Trophoblast cell (in vitro differentiated cells and primary cell): ENCODE measurements at regions not wholly inside any gene's neighbourhood (a gene's known extent, or its start where the extent isn't known, plus 50 kb on each side); places are given as distances from the start of the nearest gene placed in this dataset.
"Not testable (repeated sequence)": the region's sequence is repeated elsewhere in the genome, so short reads cannot be mapped to it uniquely, and the experiment has no call there.

Experiments used
- DNase-seq, 2 donors: peaks; one replicate each; pipeline ENCODE4 v3.0.0-alpha.2; 2016
- H2AFZ ChIP-seq: 2 replicates; pipeline ENCODE4 v1.6.1; 2013; ENCODE audit warnings: low read length, moderate library complexity, mild to moderate bottlenecking; ENCODE audit not compliant: insufficient read depth, poor library complexity
- H2AK5ac ChIP-seq: 2 replicates; pipeline ENCODE4 v1.6.1; 2013; ENCODE audit warnings: mild to moderate bottlenecking, low read length
- H2BK120ac ChIP-seq: 2 replicates; pipeline ENCODE4 v1.6.1; 2013; ENCODE audit warnings: low read length, mild to moderate bottlenecking, moderate library complexity; ENCODE audit not compliant: insufficient read depth, poor library complexity
- H2BK12ac ChIP-seq: 2 replicates; pipeline ENCODE4 v1.6.1; 2013; ENCODE audit warnings: mild to moderate bottlenecking, low read length, moderate library complexity
- H2BK5ac ChIP-seq: 2 replicates; pipeline ENCODE4 v1.6.1; 2013; ENCODE audit warnings: low read length, low read depth, moderate library complexity, mild to moderate bottlenecking; ENCODE audit not compliant: poor library complexity
- H3K14ac ChIP-seq: 2 replicates; pipeline ENCODE4 v1.6.1; 2013; ENCODE audit warnings: mild to moderate bottlenecking, low read length
- H3K18ac ChIP-seq: 2 replicates; pipeline ENCODE4 v1.6.1; 2013; ENCODE audit warnings: mild to moderate bottlenecking, low read length
- H3K23ac ChIP-seq: 2 replicates; pipeline ENCODE4 v1.6.1; 2013; ENCODE audit warnings: low read length
- H3K27ac ChIP-seq: 2 replicates; pipeline ENCODE4 v1.5.1; 2013; ENCODE audit warnings: low read depth, mild to moderate bottlenecking, inconsistent platforms, low read length, moderate library complexity
- H3K27me3 ChIP-seq: 2 replicates; pipeline ENCODE4 v1.6.1; 2013; ENCODE audit warnings: inconsistent platforms, mild to moderate bottlenecking, low read length, moderate library complexity; ENCODE audit not compliant: insufficient read depth
- H3K36me3 ChIP-seq, 2 experiments: 1 replicate in 1 of 2; 2 replicates in 1 of 2; pipeline ENCODE4 v1.6.1; 2013; ENCODE audit warnings: low read length in 2 of 2, mild to moderate bottlenecking in 2 of 2, moderate library complexity in 1 of 2; ENCODE audit not compliant: insufficient read depth in 2 of 2, control insufficient read depth in 1 of 2
- H3K4ac ChIP-seq: 2 replicates; pipeline ENCODE4 v1.6.1; 2013; ENCODE audit warnings: low read depth, mild to moderate bottlenecking, low read length, moderate library complexity
- H3K4me1 ChIP-seq, 2 experiments: 1 replicate in 1 of 2; 2 replicates in 1 of 2; pipeline ENCODE4 v1.6.1; 2013; ENCODE audit warnings: low read length in 2 of 2, mild to moderate bottlenecking in 2 of 2, moderate library complexity in 1 of 2; ENCODE audit not compliant: insufficient read depth in 2 of 2, control insufficient read depth in 1 of 2
- H3K4me2 ChIP-seq: 2 replicates; pipeline ENCODE4 v1.6.1; 2013; ENCODE audit warnings: inconsistent platforms, mild to moderate bottlenecking, low read length, moderate library complexity
- H3K4me3 ChIP-seq: 2 replicates; pipeline ENCODE4 v1.5.1; 2013; ENCODE audit warnings: mild to moderate bottlenecking, low read depth, low read length, inconsistent platforms
- H3K79me1 ChIP-seq: one replicate; pipeline ENCODE4 v1.6.1; 2013; ENCODE audit warnings: low read length
- H3K79me2 ChIP-seq: 2 replicates; pipeline ENCODE4 v1.6.1; 2013; ENCODE audit warnings: low read length, mild to moderate bottlenecking; ENCODE audit not compliant: control insufficient read depth, insufficient read depth, poor library complexity
- H3K9ac ChIP-seq: 2 replicates; pipeline ENCODE4 v1.6.1; 2013; ENCODE audit warnings: mild to moderate bottlenecking, low read length
- H3K9me3 ChIP-seq: 2 replicates; pipeline ENCODE4 v1.6.1; 2013; ENCODE audit warnings: low read depth, mild to moderate bottlenecking, control low read depth, inconsistent platforms, low read length; ENCODE audit not compliant: insufficient read depth
- H4K12ac ChIP-seq: 2 replicates; pipeline ENCODE4 v1.6.1; 2013; ENCODE audit warnings: low read depth, mild to moderate bottlenecking, low read length, moderate library complexity
- H4K8ac ChIP-seq: 2 replicates; pipeline ENCODE4 v1.6.1; 2013; ENCODE audit warnings: low read depth, mild to moderate bottlenecking, low read length, moderate library complexity
- H4K91ac ChIP-seq: one replicate; pipeline ENCODE4 v1.6.1; 2013; ENCODE audit warnings: low read depth, mild to moderate bottlenecking, low read length, moderate library complexity
- WGBS: extraction: QIAGEN DNeasy Blood & Tissue Kit; methylation state at CpG from one replicate; pipeline ENCODE4 v1.1.7; 2013; ENCODE audit warnings: missing lambda C conversion rate; ENCODE audit not compliant: insufficient read length, insufficient coverage; ENCODE audit errors: extremely low coverage; 5-methylcytosine and 5-hydroxymethylcytosine counted together

DNA sequence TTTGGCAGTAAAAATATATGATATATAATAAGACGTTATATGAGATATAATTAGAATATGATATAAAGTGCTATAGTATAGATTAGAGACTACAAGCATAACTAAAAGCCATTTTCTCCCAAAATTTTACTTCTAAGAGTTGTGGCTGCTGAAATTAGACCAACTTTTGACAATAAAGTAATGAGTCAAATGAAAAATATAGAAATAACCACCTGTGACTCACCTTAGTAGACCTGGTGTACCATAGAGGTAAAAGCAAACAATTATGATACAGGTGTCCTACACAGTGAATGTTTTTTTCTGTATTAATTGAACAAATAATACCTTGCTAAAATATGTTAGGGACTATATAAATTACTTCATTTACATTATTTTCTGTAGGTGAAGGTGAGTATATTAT is 482.9 kb upstream of the MAN1A1 start:
- H4K91ac ChIP-seq, result no peak overlapping the region
- no peak overlapping the region for H4K12ac ChIP-seq
- no peak overlapping the region for H2BK5ac ChIP-seq
- H2AK5ac ChIP-seq, result no peak overlapping the region
- no peaks in the 10 kb centered on the region for H3K27me3 ChIP-seq
- no peak overlapping the region for H3K27ac ChIP-seq
- H3K9me3 ChIP-seq, result no peaks in the 10 kb centered on the region
- H3K18ac ChIP-seq, result no peak overlapping the region
- no peak overlapping the region for H3K4me3 ChIP-seq
- H2AFZ ChIP-seq, result no peak overlapping the region
- DNase-seq, result no peak
- H3K4me2 ChIP-seq, result no peak overlapping the region
- H3K36me3 ChIP-seq, result no peaks in the 10 kb centered on the region
- no peak overlapping the region for H3K14ac ChIP-seq
- no CpG with 5 or more reads among the region's 1 CpG for WGBS
- H3K4ac ChIP-seq, result no peak overlapping the region
- no peak overlapping the region for H2BK12ac ChIP-seq
- H3K79me2 ChIP-seq, result no peaks in the 10 kb centered on the region
- peaks cover 7% of the 10 kb centered on the region for H3K79me1 ChIP-seq
- no peak overlapping the region for H4K8ac ChIP-seq
- H3K9ac ChIP-seq, result no peak overlapping the region
- no peak overlapping the region for H2BK120ac ChIP-seq
- H3K4me1 ChIP-seq, result peaks cover 7 to 9% of the 10 kb centered on the region in 2 experiments
- no peak overlapping the region for H3K23ac ChIP-seq

DNA sequence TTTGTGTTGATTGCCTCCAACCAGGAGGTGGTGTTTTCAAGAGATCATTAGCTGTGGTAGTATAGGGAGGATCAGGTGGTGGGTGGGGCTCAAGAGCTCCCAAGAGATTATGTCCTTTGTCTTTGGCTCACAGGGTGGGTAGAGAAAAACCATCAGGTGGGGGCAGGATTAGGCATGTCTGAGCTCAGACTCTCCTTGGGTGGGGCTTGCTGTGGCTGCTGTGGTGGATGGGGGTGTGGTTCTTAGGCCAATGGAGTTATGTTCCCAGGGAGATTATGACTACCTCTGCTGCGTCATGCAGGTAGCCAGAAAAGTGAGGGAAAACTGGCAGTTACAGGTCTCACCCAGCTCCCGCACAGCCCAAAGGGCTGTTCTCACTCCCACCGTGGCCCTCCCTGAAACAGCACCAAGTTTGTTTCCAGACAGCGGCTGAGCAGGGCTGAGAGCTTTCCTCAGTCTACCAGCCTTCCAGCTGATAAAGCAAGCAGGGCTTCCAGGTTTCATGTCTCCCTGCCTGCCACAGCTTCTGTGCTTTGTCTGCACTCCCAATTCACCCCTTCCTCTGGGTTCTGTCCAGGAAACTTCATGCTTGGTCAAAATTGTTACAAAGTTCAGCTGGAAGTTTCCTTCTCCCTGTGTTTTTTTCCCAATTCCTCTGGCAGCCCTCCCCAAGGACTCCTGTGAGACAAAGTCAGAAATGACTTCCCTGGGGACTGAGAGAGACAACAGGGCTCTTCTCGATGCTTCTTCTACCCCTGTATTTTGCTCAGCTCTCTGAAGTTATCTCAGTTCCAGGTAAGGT is 481.1 kb upstream of the MAN1A1 start:
- Histone ChIP-seq H2BK120ac (peak overlapping the region; percentile 92), H3K9ac (no peak overlapping the region), H3K27ac (peak overlapping the region; percentile 52), H4K12ac (no peak overlapping the region), H3K36me3 (no peaks in the 10 kb centered on the region), H2AFZ (peak overlapping the region; percentile 23), H3K4ac (no peak overlapping the region), H4K8ac (peak overlapping the region; percentile 73), H3K27me3 (no peaks in the 10 kb centered on the region), H3K79me1 (peaks cover 7% of the 10 kb centered on the region), H2BK5ac (peak overlapping the region; percentile 37), H2AK5ac (no peak overlapping the region), H3K4me1 (peaks cover 7 to 9% of the 10 kb centered on the region in 2 experiments), H3K18ac (peak overlapping the region; percentile 66), H3K23ac (no peak overlapping the region), H3K9me3 (no peaks in the 10 kb centered on the region), H4K91ac (peak overlapping the region; percentile 89), H3K4me3 (no peak overlapping the region), H3K4me2 (no peak overlapping the region), H2BK12ac (peak overlapping the region; percentile 7), H3K14ac (peak overlapping the region; percentile 52), H3K79me2 (no peaks in the 10 kb centered on the region)
- no CpG with 5 or more reads among the region's 5 CpGs for WGBS
- DNase-seq, result no peak

DNA sequence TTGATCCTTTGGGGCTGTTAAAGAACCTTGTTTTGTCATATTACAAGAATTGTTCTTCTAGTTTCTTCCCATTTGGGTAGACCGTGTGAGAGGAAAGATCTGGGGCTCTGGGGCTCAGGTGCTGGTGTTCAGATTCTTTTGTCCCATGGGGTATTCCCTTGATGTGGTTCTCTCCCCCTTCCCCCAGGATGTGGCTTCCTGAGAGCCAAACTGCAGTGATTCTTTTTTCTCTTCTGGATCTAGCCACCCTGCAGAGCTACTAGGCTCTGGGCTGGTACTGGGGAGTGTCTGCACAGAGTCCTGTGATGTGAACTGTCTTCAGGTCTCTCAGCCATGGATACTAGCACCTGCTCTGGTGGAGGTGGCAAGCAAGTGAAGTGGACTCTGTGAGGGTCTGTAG is 480.5 kb upstream of the MAN1A1 start:
- no peaks in the 10 kb centered on the region for H3K36me3 ChIP-seq
- no peak overlapping the region for H3K9ac ChIP-seq
- no peak overlapping the region for H3K4me2 ChIP-seq
- peaks cover 7 to 9% of the 10 kb centered on the region in 2 experiments for H3K4me1 ChIP-seq
- no peak for DNase-seq
- peak overlapping the region; percentile 80 for H2BK5ac ChIP-seq
- peak overlapping the region; percentile 89 for H4K91ac ChIP-seq
- peak overlapping the region; percentile 75 for H3K14ac ChIP-seq
- no peaks in the 10 kb centered on the region for H3K27me3 ChIP-seq
- peak overlapping the region; percentile 61 for H3K18ac ChIP-seq
- H4K8ac ChIP-seq, result peak overlapping the region; percentile 67
- no peak overlapping the region for H2AFZ ChIP-seq
- H3K27ac ChIP-seq, result peak overlapping the region; percentile 52
- H3K23ac ChIP-seq, result no peak overlapping the region
- no peak overlapping the region for H3K4me3 ChIP-seq
- WGBS, result no CpG with 5 or more reads among the region's 1 CpG
- no peak overlapping the region for H2AK5ac ChIP-seq
- no peak overlapping the region for H4K12ac ChIP-seq
- peak overlapping the region; percentile 92 for H2BK120ac ChIP-seq
- no peaks in the 10 kb centered on the region for H3K9me3 ChIP-seq
- H3K79me1 ChIP-seq, result peaks cover 7% of the 10 kb centered on the region
- H2BK12ac ChIP-seq, result peak overlapping the region; percentile 91
- H3K79me2 ChIP-seq, result no peaks in the 10 kb centered on the region
- no peak overlapping the region for H3K4ac ChIP-seq

GRCh38 chr6:119829499-119829898 is 479.9 kb upstream of the MAN1A1 start:
- H3K23ac ChIP-seq, H3K4ac ChIP-seq, H3K4me1 ChIP-seq, H4K91ac ChIP-seq, H4K12ac ChIP-seq, H2BK12ac ChIP-seq, H3K18ac ChIP-seq, H3K9ac ChIP-seq, H3K36me3 ChIP-seq, H3K27me3 ChIP-seq, H2AFZ ChIP-seq, H3K4me2 ChIP-seq, H3K79me1 ChIP-seq, H3K4me3 ChIP-seq, H4K8ac ChIP-seq, H2AK5ac ChIP-seq, H3K14ac ChIP-seq, H3K79me2 ChIP-seq, H3K9me3 ChIP-seq, H2BK5ac ChIP-seq, H2BK120ac ChIP-seq: not testable (repeated sequence)
- H3K27ac ChIP-seq, result peak overlapping the region; percentile 47
- DNase-seq, result peak; percentile 79 to 88
- WGBS, result no CpG with 5 or more reads among the region's 4 CpGs
